NCI-H2196 (cell line): ENCODE measurements at regions not wholly inside any gene's neighbourhood (a gene's known extent, or its start where the extent isn't known, plus 50 kb on each side); places are given as distances from the start of the nearest gene placed in this dataset.
A peak's percentile ranks its signal among the peaks of the same experiment; 100 is the strongest.
"Not testable (repeated sequence)": the region's sequence is repeated elsewhere in the genome, so short reads cannot be mapped to it uniquely, and the experiment has no call there.

ENCODE experiments used
- DNase-seq: peaks from one replicate; lab custom pipeline; 2025; ENCODE audit not compliant: unreplicated experiment; lab: John Stamatoyannopoulos, UW

DNA sequence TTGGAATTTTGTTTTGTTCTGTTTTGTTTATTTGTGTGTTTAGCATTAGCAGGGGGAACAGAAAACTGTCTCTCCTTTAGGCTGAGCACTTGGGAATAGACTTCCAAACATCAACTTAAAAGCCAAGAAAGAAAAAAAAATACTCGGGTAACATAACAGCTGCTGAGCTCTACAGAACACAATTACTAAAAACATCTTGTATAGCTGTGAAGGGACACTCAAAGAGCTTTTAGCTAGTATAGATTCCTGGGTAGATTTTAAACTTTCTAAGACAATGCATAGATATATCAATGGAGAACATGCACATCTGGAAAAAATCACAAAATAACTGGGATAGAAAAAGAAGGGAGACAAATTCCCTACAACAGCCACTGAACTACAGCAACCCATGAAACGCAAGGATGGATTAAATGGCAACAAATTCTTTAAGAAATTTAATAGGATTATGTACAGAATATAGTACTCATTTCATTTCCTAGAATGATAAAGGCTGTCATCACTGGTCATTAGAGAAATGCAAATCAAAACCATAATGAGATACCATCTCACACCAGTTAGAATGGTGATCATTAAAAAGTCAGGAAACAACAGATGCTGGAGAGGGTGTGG, 174.3 kb upstream of the KRR1 start:
- no peak for DNase-seq

DNA sequence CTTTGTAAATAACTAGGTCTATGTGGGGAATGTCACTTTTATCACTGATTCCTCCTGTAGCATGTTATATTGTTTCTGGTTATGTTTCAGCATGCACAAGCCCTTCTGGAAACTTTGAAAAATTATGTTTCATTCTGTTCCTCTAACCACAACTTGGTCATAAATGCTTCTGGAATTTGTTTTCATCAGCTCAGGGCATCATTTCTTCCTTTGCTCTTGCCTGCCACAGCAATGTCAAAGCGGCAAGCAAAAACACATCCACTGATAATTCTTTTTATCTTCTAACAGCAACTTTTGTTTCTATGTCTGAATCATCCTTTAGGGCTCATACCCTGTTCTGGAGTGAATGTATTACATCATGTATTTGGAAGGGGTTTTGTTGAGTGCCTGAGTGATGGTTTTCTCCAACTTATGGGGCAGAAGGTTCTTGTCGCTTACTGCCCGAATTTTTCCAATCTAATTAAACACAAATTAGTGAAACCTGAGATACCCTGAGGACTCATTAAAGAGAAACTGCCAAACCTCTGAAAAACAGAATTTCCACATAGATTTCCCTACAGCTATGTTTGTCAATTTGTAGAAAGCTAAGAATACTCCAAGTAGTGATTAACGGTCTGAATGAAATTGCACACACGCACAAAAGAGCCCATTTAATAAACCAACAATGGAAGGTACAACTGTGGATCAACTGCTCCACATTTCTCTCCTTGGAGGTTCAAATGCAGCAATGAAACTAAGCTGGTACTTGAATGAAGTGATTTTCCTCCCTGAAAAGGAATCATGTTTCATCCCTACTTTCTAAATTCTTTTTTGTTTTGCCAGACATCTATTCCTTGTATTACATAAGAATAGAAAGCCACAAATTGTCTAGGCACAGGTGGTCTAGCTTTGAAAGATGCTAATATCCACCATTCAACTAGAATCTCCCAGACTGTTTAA, 173.5 kb upstream of the KRR1 start:
- no peak for DNase-seq

DNA sequence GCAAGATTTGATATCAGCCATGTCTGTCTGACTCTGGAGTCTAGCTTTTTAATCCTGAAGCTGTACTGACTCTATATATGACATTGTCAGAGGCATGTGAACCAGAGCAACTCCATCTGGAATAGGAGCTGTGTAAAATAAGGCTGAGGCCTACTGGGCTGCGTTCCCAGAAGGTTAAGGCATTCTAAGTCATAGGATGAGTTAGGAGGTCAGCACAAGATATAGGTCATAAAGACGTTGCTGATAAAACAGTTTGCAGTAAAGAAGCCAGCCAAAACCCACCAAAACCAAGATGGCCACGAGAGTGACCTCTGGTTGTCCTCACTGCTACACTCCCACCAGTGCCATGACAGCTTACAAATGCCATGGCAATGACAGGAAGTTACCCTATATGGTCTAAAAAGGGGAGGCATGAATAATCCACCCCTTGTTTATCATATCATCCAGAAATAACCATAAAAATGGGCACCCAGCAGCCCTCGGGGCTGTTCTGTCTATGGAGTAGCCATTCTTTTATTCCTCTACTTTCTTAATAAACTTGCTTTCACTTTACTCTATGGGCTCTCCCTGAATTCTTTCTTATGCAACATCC, 172.7 kb upstream of the KRR1 start:
- DNase-seq = not testable (repeated sequence)

DNA sequence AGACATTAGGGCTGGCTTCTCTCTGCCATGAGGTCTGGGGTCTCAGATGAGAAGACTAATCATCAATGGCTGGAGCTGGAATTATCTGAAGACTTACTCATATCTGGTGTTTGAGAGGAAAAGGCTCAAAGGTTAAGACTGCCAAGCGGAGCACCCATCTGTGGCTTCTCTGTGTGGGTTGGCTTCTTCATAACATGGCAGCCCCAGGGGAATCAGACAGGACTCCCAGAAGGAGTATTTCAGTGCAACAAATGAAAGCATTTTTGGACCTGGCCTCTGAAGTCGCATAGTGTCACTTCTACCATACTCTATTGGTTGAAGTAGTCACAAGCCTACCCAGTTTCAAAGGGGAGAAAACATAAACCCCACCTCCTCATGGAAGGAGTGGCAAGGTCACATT, 171.8 kb upstream of the KRR1 start:
- DNase-seq = no peak

DNA sequence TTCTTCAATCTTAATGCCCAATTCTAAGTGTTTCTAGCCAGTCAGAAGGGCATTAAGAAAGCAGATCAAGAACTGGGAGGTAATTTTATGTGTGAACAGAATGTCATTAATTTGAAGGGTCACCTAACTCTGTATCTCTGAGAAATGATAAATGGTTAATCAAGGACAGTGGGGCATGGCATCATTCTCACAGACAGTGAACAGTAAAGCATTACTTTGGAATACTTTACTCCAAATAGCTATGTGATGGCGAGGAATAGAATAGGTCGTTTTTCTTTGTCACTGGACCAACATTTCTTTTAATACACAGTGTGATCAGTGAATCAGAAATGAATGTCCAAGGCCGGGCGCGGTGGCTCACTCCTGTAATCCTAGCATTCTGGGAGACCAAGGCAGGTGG, 166.1 kb upstream of the KRR1 start:
- no peak for DNase-seq

DNA sequence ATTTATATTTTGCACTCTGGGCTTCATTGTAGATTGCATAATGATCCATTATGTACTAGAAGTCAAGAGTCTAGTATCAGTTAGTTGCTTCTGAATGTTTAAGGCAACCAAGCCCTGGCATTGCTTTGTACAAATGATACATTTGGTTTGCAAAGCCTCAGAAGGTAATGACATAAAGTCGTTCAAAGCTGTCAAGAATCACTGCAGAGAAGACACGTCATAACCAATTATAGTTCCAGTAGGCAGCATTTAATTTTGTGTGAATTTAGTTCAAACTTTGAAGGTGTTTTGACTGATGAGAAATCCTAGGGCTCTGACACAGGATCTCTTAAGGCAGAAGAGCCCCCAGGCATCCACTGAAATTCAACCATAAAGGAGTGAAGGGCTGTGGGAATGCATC, 163.0 kb upstream of the KRR1 start:
- no peak for DNase-seq

DNA sequence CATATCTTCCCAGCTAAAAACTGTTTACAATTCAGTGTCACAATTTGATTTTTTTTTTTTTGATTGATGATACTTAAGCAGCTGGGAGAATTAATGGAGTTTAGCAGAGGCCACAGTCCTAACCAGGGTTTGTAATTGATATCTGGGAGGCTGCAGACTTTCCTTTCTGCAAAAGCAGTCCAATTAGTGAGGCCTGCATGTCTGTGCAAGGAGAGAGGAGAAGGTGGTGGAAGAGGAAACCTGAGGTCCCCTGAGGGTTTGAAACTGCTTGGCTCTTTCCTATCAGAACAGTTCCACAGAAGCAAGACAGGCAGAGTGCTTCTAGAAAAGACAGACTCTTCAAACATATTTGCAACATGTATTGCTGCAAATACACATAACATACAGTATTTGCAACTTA, 160.8 kb upstream of the KRR1 start:
- no peak for DNase-seq

DNA sequence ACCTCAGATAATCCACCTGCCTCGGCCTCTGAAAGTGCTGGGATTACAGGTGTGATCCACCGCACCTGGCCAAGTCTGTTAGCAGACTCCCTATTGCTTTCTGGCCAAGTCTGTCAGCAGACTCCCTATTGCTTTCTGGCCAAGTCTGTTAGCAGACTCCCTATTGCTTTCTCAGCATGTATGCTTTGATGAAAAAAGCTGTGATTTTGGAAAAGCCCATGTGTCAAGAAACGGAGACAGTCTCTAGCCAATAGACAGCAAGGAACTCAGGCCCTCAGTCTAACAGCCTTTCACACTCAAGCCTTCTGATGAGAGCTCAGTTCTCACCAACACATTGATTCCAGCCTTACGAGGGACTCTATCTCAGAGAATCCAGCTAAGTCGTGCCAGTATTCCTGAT, 158.8 kb upstream of the KRR1 start:
- no peak for DNase-seq

DNA sequence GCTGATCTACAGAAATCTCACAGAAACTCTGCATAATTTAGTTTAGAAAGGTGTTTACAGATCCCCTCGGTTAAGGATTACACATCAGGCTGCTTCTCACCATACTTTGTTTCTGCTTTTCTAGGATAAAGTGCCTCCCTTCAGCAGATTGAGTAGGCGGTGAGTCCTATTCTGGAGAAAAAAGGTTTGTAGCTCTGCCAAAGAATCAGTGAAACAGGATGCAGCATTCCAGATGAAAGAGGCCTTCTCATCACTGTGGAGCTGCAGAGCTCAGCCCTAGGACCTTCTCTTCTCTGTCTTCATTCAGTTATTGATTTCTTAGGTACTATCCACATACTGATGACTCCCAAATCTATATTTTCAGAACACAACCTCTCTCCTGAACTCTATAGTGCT, 155.5 kb upstream of the KRR1 start:
- no peak for DNase-seq

DNA sequence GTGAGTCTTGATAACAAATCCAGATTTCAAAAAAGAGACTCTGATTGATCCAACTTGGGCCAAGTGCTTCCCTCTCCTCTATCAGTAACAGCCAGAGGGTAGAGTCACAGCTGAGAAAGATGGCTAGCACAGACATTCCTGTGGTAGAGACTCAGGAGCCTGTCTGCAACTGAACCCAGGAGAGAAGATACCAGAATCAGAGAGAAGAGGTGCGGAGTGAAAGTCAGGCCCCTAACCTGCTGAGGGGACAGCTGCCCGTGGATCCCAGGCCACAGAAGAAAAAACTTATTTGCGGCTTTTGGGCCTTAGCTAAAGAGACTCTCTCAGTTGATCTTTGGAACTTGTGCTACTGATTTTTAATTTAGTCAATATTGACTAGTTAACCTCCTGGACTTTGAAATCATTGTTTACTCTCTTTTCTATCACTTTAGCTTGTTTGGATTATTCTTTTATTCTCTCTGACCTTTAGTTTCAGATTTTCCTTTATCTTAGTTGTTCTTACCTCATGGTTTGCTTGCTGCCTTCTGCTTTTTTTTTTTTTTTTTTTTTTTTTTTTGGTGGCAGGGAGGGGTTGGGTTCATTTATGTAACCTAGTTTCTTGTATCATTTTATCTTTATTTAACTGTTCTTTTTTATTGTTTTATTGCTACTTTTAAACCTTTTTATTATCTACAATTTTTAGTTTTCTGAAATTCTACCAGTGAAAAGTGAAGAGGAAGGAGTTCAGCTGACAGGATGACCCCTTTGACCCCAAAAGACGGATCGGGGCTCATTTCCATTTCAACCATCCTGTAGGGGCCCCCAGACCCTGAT, 154.9 kb upstream of the KRR1 start:
- no peak for DNase-seq

DNA sequence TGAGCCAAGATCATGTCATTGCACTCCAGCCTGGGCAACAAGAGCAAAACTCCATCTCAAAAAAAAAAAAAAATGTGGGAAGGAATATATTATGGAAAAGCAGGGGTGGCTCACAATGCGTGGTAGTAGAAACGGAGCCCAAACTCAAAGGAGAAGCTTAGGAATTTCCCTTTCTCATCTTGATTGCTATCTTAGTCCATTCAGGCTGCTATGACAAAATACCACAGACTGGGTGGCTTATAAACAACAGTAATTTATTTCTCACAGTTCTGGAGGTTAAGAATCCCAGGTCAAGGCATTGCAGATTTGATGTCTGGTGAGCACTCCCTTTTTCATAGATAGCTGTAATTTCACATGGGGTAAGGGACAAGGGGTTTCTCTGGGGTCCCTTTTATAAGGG, 153.8 kb upstream of the KRR1 start:
- no peak for DNase-seq

DNA sequence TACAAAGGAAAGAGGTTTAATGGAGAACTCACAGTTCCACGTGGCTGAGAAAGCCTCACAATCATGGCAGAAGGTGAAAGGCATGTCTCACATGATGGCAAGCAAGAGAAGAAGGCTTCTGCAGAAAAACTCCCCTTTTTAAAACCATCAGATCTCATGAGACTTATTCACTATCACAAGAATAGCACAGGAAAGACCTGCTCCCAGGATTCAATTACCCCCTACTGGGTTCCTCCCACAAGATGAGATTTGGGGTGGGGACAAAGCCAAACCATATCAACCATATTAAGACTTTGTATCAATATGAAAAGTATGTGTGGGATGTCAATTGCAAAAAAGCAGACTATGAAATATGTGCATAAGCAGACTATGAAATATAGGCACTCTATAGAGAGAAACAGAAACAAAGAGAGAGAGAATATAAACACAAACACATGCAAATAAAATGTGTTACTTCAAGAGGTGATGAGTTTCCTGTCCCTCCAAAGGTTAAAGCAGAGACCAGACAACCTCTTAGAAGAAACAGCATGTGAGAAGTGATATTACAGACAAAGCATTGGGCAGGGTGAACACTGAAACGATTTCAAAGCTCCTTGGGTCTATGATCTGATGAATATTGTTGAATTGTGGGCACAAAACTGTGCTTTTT, 151.2 kb upstream of the KRR1 start:
- no peak for DNase-seq

DNA sequence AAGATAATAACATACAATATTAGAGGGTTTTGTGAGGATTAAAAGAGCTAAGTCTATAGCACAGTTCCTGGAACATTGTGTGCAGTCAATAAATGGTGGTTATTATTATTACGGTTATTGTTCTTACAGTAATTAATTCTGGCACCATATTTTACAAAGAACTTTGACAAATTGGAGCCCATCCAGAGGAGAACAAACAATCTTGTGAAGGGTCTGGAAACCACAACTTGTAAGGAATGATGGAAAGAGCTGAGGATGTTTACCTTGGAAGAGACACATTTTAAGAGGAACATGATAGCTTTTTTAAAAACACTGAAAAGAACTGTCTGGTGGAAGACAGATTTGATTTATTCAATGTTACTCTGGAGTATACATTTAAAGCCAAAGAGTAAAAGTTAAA, 150.5 kb upstream of the KRR1 start:
- DNase-seq = no peak

DNA sequence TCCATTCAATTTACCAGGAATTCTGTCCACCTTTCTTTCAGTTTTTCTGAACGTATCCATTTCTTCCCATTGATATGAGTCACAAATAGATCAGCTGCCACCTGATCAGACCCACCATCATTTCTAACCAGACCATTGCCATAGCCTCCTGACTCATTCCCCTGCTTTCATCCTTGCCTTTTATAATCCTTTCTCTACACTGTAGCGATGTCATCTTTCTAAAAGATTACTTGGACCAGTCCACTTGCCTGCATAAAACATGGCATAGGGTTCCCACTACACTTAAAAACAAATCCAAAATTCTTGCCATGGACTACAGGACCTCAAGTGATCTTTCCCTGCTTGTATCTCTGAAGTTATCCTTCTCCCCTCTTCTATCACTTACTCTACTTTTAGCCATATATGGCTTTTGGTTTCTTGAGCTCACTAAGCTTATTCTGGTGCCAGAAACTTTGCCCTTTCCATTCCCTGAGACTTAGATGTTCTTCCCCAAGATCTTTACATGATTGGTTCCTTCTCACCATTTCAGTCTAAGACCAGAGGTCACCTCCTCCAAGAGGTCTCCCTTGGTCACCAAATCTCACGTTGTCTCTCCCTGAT, 149.5 kb upstream of the KRR1 start:
- no peak for DNase-seq

DNA sequence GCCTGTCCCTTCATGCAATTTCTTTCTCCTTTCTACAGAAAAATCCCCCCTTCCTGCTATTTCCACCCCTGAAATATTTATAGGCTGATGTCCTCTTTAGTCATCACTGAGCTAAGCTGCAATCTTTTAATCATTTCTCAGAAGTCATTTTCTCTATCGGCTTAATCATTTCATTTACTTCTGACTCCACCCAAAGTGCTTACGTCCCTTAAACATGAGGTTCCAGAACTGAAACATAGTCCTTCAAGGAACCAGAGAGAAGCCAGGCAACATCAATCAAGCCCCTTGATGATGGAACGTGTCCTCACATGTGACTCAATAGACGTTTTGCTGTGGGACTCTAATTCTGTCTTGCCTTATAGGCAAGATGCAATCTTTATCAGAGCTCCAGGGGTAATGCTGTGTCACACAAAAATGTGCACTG, 148.7 kb upstream of the KRR1 start:
- no peak for DNase-seq

DNA sequence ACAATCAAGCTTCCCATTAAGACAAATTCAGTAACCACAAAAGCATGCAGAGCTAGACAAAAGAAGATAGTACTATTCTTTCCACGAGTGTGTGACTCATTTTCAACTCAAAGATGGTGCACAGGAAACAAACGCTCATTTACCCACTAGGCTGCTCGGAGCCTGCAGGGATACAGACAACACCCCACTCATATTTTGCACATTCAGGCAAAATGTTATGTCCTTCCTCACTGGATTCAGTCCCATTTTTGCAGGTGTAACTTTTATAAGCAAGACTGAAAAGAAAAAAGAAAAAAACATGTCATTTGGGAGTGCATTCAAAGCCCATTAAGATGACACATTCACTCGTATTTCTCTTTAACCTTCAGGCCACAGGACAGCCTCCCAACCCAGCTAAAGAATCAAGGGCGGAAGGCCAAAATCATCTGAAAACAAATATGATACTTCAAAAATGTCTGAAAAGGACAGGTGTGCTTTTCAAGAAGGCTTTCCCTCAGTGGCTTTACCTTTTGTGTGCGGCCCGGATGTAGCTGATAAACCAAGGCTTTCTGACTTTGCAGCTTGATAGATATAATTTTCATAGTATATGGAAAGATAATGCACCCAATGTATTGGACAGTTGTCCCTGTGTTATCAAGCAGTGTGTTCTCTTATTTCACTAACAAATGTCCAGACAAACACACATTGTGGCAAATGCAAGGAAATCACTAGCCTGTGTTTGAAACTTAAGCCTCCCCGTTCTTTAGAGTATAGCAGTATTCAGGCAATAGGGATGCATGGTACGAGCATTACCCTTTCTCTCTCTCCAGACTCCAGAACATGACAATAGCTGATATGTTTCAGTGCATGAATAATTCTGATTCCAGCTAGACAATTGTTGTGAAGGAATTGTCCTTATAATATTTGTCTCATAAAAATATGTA, 147.8 kb upstream of the KRR1 start:
- peak; percentile 89 for DNase-seq

DNA sequence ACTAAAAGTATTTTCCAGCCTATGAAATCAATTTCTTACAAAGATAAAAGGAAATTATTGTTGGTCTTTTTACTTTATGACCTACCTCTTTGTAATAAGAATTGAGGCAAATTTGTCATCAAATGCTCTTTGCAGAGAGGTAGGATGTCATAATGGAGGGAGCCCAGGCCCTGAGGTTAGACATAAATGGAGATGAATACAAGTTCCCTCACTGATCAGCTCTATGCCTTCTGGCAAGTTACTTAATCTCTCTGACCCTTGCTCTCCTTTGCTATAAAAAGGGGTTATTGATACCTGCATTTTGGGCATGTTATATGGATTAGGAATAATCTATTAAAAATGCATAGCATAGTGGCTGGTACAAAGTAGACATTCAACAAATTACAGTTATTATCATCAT, 146.9 kb upstream of the KRR1 start:
- no peak for DNase-seq

DNA sequence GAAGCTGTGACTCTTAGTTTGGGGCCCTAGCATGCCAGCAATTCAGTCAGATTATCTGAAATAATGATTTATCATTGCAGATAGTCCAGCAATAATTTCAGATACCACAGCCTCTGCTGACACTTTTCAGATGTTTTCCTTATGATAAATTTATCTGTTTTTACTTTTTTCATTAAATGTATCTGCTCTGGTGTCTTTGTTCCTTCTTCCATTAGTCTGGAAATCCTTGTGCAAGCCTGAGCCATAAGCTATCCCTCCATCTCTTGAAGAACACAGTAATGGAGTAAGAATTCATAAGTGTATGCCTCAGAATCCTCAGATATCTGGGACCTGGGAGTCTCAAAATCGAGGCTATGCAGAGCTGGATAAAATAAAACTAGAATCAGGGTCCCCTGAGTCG, 146.4 kb upstream of the KRR1 start:
- no peak for DNase-seq

DNA sequence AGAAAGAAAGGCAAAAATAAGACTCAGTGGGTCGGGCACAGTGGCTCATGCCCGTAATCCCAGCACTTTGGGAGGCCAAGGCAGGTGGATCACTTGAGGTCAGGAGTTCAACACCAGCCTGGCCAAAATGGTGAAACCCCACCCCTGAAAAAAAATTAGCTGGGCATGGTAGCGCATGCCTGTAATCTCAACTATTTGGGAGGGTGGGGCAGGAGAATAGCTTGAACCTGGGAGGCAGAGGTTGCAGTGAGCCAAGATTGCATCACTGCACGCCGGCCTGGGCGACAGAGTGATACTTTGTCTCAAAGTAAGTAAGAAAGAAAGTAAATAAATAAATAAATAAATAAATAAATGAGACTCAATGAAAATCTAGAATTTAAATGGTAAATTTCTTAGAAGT, 145.9 kb upstream of the KRR1 start:
- not testable (repeated sequence) for DNase-seq
